ENCODE measurements at regions not wholly inside any gene's neighbourhood (a gene's known extent, or its start where the extent isn't known, plus 50 kb on each side); places are given as distances from the start of the nearest gene placed in this dataset.

DNA sequence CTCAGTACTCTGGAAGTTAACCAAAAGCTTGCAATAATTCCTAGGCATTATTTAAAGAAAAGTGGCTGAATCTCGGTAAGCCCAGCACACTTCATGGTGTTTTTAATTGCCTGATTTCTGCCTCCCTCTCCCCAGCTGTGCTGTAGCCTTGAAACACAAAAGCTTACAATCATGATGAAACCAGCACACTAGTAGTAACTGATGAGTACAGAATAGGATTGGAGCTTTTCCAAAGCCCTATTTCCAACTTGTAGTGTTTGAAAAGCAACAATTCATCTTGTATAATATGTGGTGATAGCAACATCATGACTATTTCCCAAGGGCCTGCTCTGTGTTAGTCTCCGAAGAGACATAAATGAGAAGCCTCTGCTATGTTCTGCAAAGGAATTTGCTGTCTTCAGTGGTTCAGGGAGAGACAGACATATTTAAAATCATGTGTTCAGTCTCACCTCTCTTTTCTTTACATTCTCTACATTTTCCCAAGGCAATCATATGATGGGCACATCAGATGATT is 1015.0 kb downstream of the BCL11A start:
- H3K4me3 ChIP-seq (ENCODE audit: insufficient read length, low read depth), result no peak overlapping the region
- no peak for TF ChIP-seq YY1 (IDR thresholded peaks at IDR 0.05; ENCODE audit: insufficient read depth, insufficient read length)
- no peak for TF ChIP-seq SUZ12 (IDR thresholded peaks at IDR 0.05; ENCODE audit: extremely low read depth, insufficient read depth, insufficient read length)
- no peak for TF ChIP-seq ZNF274 (IDR thresholded peaks at IDR 0.05; ENCODE audit: low read depth, low read length)
- no peaks in the 10 kb centered on the region for H3K9me3 ChIP-seq (ENCODE audit: insufficient read depth, low read length)
- DNase-seq (ENCODE audit: low read depth, low spot score), result no peak
- H3K27me3 ChIP-seq (ENCODE audit: insufficient read depth, insufficient read length), result no peaks in the 10 kb centered on the region
- H3K36me3 ChIP-seq (ENCODE audit: insufficient read depth, insufficient read length, low read length), result no peaks in the 10 kb centered on the region
- H3K9ac ChIP-seq (ENCODE audit: insufficient read length, low read depth), result no peak overlapping the region
- H3K4me1 ChIP-seq (ENCODE audit: insufficient read depth, insufficient read length), result no peaks in the 10 kb centered on the region

DNA sequence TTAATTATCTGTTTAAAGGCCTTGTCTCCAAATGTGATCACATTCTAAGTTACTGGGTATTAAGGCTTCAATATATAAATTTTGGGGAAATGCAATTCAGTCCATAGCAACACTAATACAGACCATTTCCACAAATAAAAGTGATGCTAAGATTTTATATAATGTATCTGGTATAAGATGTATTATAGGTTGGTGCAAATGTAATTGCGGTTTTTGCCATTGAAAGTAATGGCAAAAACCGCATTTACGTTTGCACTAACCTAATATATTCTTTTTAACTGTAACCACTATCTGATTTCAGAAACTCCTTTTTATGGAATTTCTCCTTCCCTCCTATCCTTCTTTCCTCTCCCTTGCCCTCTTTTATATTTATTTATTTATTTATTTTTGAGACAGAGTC is 1020.6 kb downstream of the BCL11A start:
- Histone ChIP-seq H3K4me3 (ENCODE audit: insufficient read length, low read depth) (no peak overlapping the region), H3K9ac (ENCODE audit: insufficient read length, low read depth) (no peak overlapping the region), H3K4me1 (ENCODE audit: insufficient read depth, insufficient read length) (no peaks in the 10 kb centered on the region), H3K36me3 (ENCODE audit: insufficient read depth, insufficient read length, low read length) (no peaks in the 10 kb centered on the region), H3K27me3 (ENCODE audit: insufficient read depth, insufficient read length) (no peaks in the 10 kb centered on the region), H3K9me3 (ENCODE audit: insufficient read depth, low read length) (no peaks in the 10 kb centered on the region)
- TF ChIP-seq SUZ12 (IDR thresholded peaks at IDR 0.05; ENCODE audit: extremely low read depth, insufficient read depth, insufficient read length) (no peak), YY1 (IDR thresholded peaks at IDR 0.05; ENCODE audit: insufficient read depth, insufficient read length) (no peak), ZNF274 (IDR thresholded peaks at IDR 0.05; ENCODE audit: low read depth, low read length) (no peak)
- no peak for DNase-seq (ENCODE audit: low read depth, low spot score)

DNA sequence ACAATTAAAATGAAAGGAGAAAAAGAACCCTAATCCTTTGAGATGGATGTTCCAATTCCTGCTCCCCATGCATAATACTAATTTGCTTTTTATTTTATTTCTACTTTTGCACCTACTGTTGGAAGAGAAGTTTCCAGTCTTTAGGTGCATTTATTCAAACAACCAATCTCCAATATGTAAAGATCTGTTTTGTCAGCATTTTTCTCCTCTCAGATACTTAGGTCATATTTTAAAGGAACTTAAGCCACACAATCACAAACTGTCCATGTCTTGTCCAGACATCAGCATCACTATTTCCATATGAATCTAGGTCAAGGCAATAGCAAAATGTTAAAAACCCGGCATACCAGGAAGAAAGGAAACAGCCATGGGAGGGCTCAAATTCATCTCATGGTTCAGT is 1023.2 kb downstream of the BCL11A start:
- Histone ChIP-seq H3K9ac (ENCODE audit: insufficient read length, low read depth) (no peak overlapping the region), H3K4me3 (ENCODE audit: insufficient read length, low read depth) (no peak overlapping the region), H3K4me1 (ENCODE audit: insufficient read depth, insufficient read length) (no peaks in the 10 kb centered on the region), H3K27me3 (ENCODE audit: insufficient read depth, insufficient read length) (no peaks in the 10 kb centered on the region), H3K9me3 (ENCODE audit: insufficient read depth, low read length) (no peaks in the 10 kb centered on the region), H3K36me3 (ENCODE audit: insufficient read depth, insufficient read length, low read length) (no peaks in the 10 kb centered on the region)
- no peak for DNase-seq (ENCODE audit: low read depth, low spot score)
- no peak for TF ChIP-seq SUZ12 (IDR thresholded peaks at IDR 0.05; ENCODE audit: extremely low read depth, insufficient read depth, insufficient read length)
- TF ChIP-seq YY1 (IDR thresholded peaks at IDR 0.05; ENCODE audit: insufficient read depth, insufficient read length), result no peak
- TF ChIP-seq ZNF274 (IDR thresholded peaks at IDR 0.05; ENCODE audit: low read depth, low read length), result no peak

DNA sequence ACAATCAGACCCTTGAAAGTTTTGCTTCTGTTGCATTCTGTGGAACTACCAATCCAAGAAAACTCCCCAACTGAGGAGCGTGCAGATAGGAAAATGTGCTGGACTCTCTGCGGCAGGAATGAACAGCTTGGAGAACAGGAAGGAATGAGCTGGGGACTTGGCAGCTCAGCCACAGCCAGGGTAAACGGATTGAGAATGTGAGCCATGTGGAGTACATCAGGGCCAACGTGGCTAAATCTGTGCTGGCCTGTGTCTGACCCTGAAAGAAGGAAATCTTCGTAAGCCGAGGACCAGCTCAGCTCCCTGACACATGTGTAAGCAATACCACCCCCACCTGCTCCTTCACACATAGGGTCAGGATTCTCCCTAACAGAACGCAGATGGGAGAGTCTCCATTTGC is 1023.7 kb downstream of the BCL11A start:
- no peak for DNase-seq (ENCODE audit: low read depth, low spot score)
- TF ChIP-seq SUZ12 (IDR thresholded peaks at IDR 0.05; ENCODE audit: extremely low read depth, insufficient read depth, insufficient read length), result no peak
- TF ChIP-seq ZNF274 (IDR thresholded peaks at IDR 0.05; ENCODE audit: low read depth, low read length), result no peak
- no peak for TF ChIP-seq YY1 (IDR thresholded peaks at IDR 0.05; ENCODE audit: insufficient read depth, insufficient read length)
- H3K9me3 ChIP-seq (ENCODE audit: insufficient read depth, low read length), result no peaks in the 10 kb centered on the region
- no peak overlapping the region for H3K9ac ChIP-seq (ENCODE audit: insufficient read length, low read depth)
- H3K27me3 ChIP-seq (ENCODE audit: insufficient read depth, insufficient read length), result no peaks in the 10 kb centered on the region
- no peaks in the 10 kb centered on the region for H3K4me1 ChIP-seq (ENCODE audit: insufficient read depth, insufficient read length)
- no peaks in the 10 kb centered on the region for H3K36me3 ChIP-seq (ENCODE audit: insufficient read depth, insufficient read length, low read length)
- no peak overlapping the region for H3K4me3 ChIP-seq (ENCODE audit: insufficient read length, low read depth)

DNA sequence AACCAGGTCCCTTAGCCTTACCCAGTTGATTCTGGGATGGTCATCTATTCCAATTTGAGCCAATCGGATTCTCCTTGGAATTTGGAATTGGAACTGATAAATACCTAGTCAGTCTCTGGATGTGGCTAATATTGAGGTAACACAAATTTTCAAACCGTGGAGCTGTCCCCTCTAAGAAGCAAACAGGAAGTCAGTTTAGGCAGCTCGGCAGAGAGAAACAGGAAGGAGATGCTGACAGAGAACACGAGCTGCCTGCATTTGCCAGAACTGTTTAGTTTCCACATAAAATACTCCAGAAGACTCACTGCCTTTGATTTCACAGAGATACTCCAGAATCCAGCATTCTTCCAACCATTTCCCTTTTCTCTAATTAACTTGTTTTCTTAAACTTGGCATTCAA is 1024.9 kb downstream of the BCL11A start:
- Histone ChIP-seq H3K4me3 (ENCODE audit: insufficient read length, low read depth) (no peak overlapping the region), H3K27me3 (ENCODE audit: insufficient read depth, insufficient read length) (no peaks in the 10 kb centered on the region), H3K9ac (ENCODE audit: insufficient read length, low read depth) (no peak overlapping the region), H3K4me1 (ENCODE audit: insufficient read depth, insufficient read length) (no peaks in the 10 kb centered on the region), H3K9me3 (ENCODE audit: insufficient read depth, low read length) (no peaks in the 10 kb centered on the region), H3K36me3 (ENCODE audit: insufficient read depth, insufficient read length, low read length) (no peaks in the 10 kb centered on the region)
- TF ChIP-seq YY1 (IDR thresholded peaks at IDR 0.05; ENCODE audit: insufficient read depth, insufficient read length), result no peak
- TF ChIP-seq SUZ12 (IDR thresholded peaks at IDR 0.05; ENCODE audit: extremely low read depth, insufficient read depth, insufficient read length), result no peak
- TF ChIP-seq ZNF274 (IDR thresholded peaks at IDR 0.05; ENCODE audit: low read depth, low read length), result no peak
- DNase-seq (ENCODE audit: low read depth, low spot score), result no peak

DNA sequence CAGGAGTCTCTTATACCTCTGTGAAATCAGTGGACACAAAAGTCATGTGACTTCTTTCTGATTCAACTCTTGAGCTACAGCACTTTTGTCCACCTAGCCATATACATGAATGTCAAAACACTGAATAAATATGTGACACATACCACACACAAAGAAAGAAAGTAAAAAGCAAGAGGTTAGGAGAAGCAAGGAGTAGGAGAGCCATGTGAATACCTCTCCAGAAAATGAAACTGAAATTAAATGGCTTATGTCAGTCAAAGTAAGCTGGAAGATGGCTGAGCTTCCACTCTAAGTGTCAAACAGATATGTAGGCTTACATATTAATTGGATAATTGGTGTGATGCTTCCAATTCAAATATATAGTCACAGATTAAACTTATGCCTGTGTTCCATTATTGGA is 1050.5 kb downstream of the BCL11A start:
- DNase-seq (ENCODE audit: low read depth, low spot score), result no peak
- Histone ChIP-seq H3K9me3 (ENCODE audit: insufficient read depth, low read length) (no peaks in the 10 kb centered on the region), H3K27me3 (ENCODE audit: insufficient read depth, insufficient read length) (no peaks in the 10 kb centered on the region), H3K9ac (ENCODE audit: insufficient read length, low read depth) (no peak overlapping the region), H3K36me3 (ENCODE audit: insufficient read depth, insufficient read length, low read length) (no peaks in the 10 kb centered on the region), H3K4me1 (ENCODE audit: insufficient read depth, insufficient read length) (no peaks in the 10 kb centered on the region), H3K4me3 (ENCODE audit: insufficient read length, low read depth) (no peak overlapping the region)
- no peak for TF ChIP-seq YY1 (IDR thresholded peaks at IDR 0.05; ENCODE audit: insufficient read depth, insufficient read length)
- TF ChIP-seq ZNF274 (IDR thresholded peaks at IDR 0.05; ENCODE audit: low read depth, low read length), result no peak
- TF ChIP-seq SUZ12 (IDR thresholded peaks at IDR 0.05; ENCODE audit: extremely low read depth, insufficient read depth, insufficient read length), result no peak

DNA sequence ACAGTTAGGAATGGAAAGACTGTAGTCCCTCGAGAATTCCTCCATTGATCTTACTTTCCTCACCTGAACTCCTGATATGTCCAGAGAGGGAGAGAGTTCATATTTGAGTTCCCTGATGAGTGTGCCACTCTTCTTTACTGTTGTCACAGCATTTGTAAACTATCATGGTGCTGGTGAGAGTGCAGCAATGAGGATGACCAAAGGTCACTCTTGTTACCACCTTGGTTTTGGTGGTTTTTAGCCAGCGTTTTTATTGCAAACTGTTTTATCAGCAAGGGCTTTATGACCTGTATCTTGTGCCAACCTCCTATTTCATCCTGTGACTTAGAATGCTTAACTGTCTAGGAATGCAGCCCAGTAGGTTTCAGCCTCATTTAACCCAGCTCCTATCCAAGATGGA is 1062.5 kb downstream of the BCL11A start:
- H3K4me3 ChIP-seq (ENCODE audit: insufficient read length, low read depth), result no peak overlapping the region

More for the DNA sequence above, 1062.5 kb downstream of the BCL11A start:
- H3K9ac ChIP-seq (ENCODE audit: insufficient read length, low read depth), result no peak overlapping the region
- H3K4me1 ChIP-seq (ENCODE audit: insufficient read depth, insufficient read length), result no peaks in the 10 kb centered on the region
- no peaks in the 10 kb centered on the region for H3K27me3 ChIP-seq (ENCODE audit: insufficient read depth, insufficient read length)
- DNase-seq (ENCODE audit: low read depth, low spot score), result no peak
- H3K36me3 ChIP-seq (ENCODE audit: insufficient read depth, insufficient read length, low read length), result no peaks in the 10 kb centered on the region
- 0 out of 2 replicates have a peak, but pooled peaks cover 8% of the 10 kb centered on the region for H3K9me3 ChIP-seq (ENCODE audit: insufficient read depth, low read length)
- TF ChIP-seq SUZ12 (IDR thresholded peaks at IDR 0.05; ENCODE audit: extremely low read depth, insufficient read depth, insufficient read length), result no peak
- no peak for TF ChIP-seq YY1 (IDR thresholded peaks at IDR 0.05; ENCODE audit: insufficient read depth, insufficient read length)
- TF ChIP-seq ZNF274 (IDR thresholded peaks at IDR 0.05; ENCODE audit: low read depth, low read length), result no peak
